GM10266 (cell line): ENCODE measurements at regions not wholly inside any gene's neighbourhood (a gene's known extent, or its start where the extent isn't known, plus 50 kb on each side); places are given as distances from the start of the nearest gene placed in this dataset.

ENCODE experiments used
- DNase-seq: peaks from one replicate; pipeline ENCODE4 v3.0.0; 2012; ENCODE audit errors: extremely low spot score
- TF ChIP-seq, protein P1 (sequence below): IDR thresholded peaks from 2 replicates; pipeline ENCODE4 v1.5.1; 2012; ENCODE audit warnings: mild to moderate bottlenecking, low read depth; ENCODE audit not compliant: control insufficient read depth, insufficient read depth; ENCODE audit errors: missing control alignments

DNA sequence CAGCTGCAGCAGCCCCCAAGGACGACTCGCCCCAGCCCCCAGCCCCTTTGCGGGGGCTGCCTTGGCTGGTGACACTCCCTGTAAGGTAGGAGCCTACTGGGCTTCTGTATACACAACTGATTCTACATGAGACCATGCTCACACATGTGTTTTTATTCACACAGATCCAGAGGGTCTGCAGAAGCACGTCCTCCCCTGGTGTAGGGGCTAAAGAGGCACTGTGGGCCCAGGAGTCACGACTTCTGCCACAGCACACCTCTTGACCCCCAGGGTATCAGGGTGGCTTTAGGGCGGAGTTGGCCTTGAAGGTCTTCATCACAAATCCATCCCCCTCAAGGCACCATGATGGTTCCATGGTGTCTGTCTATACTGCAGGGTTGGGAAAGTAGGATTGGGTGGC is 931.2 kb downstream of the TBC1D22A start:
- DNase-seq = no peak
- TF ChIP-seq, protein P1, sequence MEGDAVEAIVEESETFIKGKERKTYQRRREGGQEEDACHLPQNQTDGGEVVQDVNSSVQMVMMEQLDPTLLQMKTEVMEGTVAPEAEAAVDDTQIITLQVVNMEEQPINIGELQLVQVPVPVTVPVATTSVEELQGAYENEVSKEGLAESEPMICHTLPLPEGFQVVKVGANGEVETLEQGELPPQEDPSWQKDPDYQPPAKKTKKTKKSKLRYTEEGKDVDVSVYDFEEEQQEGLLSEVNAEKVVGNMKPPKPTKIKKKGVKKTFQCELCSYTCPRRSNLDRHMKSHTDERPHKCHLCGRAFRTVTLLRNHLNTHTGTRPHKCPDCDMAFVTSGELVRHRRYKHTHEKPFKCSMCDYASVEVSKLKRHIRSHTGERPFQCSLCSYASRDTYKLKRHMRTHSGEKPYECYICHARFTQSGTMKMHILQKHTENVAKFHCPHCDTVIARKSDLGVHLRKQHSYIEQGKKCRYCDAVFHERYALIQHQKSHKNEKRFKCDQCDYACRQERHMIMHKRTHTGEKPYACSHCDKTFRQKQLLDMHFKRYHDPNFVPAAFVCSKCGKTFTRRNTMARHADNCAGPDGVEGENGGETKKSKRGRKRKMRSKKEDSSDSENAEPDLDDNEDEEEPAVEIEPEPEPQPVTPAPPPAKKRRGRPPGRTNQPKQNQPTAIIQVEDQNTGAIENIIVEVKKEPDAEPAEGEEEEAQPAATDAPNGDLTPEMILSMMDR = no peak

DNA sequence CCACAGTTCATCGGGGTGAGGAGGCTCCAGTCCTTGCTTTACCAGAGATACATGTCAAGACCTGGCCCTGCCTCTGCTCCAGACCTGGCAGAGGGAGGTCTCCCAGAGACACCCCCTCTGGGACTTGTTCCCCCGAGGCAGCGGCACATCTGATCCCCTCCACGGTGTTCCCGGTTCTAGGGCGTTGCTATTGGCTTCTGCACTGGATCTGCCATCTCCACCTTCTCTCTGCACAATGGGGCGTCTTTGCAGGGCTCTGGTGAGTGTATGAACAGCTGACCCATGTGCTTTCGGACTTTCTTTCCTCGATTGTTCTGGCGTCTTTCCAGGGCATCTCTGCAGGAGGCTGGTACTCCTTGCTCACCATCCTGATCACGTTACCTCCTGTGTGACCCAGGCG is 930.4 kb downstream of the TBC1D22A start:
- DNase-seq = no peak
- TF ChIP-seq, protein P1 = no peak

DNA sequence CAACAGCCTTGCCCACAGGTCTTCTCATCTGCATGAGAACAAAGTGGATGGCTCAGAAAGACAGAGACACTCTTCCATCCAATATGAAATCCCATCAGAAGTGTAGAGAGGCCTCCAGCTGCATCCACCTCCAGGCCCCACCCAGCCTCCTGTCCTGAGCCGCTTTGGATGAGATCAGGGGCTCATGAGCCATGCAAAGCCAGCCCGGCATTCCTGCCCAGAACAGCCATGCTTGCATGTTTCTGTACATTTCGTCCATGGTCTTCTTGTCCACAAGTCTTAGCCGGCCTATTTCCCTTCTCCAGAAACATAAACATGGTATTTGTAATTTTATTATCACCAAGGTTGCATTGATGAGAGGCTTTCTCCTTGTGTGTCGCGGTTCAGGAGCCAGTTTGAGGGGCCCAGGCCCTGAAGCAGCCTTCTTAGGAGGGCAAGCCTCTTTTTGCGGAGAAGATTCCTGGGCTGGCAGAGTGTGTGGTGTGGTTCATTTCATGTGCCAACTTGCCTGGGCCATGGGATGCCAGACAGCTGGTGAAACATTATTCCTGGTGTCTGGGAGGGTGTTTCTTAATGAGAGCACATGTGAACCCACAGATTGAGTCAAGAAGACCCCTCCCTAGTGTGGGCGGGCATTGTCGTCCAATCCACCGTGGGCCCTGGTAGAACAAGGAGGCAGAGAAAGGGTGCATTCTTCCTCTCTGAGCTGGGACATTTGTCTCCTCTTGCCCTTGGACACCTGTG is 928.9 kb downstream of the TBC1D22A start:
- DNase-seq = no peak

DNA sequence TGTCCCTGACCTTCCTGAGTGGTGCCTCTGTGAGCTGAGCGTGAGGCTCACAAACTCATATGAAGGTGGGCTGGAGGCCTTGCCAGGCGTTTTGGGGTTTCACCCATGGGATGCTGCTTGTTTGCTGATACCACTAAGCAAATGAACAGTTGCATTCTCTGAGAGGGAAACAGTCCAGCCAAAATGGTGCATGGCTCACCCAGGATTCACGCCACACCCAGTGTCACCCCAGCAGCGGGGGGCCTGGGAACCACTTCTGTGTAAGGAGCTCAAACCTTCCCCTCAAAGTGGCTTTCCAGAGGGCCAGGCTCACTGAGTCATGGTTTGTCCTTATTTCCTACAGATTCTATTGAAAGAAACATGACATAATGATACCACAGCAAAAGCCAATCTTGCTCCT is 928.1 kb downstream of the TBC1D22A start:
- TF ChIP-seq, protein P1 = no peak
- no peak for DNase-seq

More for the DNA sequence above, 928.9 kb downstream of the TBC1D22A start:
- TF ChIP-seq, protein P1 = no peak

DNA sequence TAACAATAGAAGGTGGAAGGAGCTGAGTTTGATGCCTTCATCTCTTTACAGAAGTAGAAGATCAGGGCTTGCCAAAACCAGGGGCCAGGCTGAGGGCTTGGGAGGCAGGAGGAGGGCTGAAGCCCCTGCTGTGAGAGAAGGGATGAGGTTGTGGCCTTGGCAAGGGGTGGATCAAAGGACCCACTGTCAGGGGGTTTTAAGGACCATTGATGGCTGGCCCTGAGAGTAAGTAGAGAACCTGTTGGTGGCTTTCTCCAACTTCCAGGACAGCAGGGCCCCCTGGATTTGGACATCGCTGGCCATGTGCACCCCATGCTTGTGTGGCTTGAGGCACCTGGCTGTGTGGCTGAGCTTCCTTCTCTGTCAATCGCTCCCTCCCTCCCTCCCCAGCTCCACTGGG is 927.7 kb downstream of the TBC1D22A start:
- TF ChIP-seq, protein P1 = no peak
- DNase-seq = no peak

DNA sequence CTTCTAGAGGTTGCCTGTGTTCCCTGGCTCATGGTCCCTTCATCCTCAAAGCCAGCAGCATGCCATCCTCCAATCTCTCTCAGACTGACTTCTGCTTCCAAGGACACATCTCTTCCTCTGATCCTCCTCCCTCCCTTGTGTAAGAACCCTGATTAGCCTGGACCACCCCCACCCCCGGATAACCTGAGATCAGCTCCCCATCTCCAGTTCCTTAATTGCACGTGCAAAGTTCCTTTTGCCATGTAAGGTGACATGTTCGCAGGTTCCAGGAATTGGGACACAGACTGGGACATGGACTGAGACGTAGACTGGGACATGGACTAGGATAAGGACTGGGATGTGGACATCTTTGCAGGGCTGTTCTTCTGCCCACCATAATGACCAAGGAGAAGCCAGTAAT is 925.3 kb downstream of the TBC1D22A start:
- TF ChIP-seq, protein P1 = no peak
- DNase-seq = no peak

DNA sequence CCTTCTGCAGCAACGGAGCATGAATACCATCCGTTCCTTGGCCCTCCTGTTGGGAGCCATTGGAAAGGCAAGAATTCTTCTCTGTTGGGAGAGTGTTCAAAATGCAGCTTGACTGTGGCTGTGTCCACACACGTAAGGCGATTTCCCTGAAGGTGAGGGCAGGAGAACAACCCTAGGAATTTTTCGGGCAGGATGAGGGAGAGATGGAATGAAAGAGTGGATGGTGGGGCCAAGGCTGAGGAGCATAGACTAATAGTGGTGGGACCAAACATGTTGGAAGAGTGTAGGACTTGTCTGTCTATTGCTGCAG is 924.9 kb downstream of the TBC1D22A start:
- DNase-seq = no peak
- TF ChIP-seq, protein P1 = no peak
